ENCODE measurements at regions not wholly inside any gene's neighbourhood (a gene's known extent, or its start where the extent isn't known, plus 50 kb on each side); places are given as distances from the start of the nearest gene placed in this dataset.

- Histone ChIP-seq H2AK5ac (ENCODE audit: low read depth, low read length) (no peak overlapping the region), H3K27ac (replicated peaks; ENCODE audit: low read length) (no peak overlapping the region), H3K9me3 (replicated peaks in 1 of 2; ENCODE audit: control insufficient read depth in 2 of 2, insufficient read depth in 1 of 2, low read depth in 1 of 2, low read length in 2 of 2) (peaks cover 5 to 10% of the 10 kb centered on the region in 2 donors), H4K91ac (ENCODE audit: low read depth, low read length, poor library complexity) (no peak overlapping the region), H3K23ac (ENCODE audit: low read depth, low read length, poor library complexity) (no peak overlapping the region), H3K36me3 (replicated peaks in 1 of 2; ENCODE audit: control insufficient read depth in 2 of 2, insufficient read depth in 2 of 2, low read length in 2 of 2) (peaks cover 0 to 7% of the 10 kb centered on the region in 2 donors), H3K4me3 (ENCODE audit: low read length in 2 of 2) (no peak overlapping the region), H2BK120ac (ENCODE audit: low read depth, low read length) (no peak overlapping the region), H2AFZ (ENCODE audit: low read length) (no peak overlapping the region), H2BK5ac (ENCODE audit: low read length) (no peak overlapping the region), H3K4ac (ENCODE audit: low read length) (no peak overlapping the region), H3K4me1 (ENCODE audit: control insufficient read depth in 2 of 2, insufficient read depth in 1 of 2, low read depth in 1 of 2, low read length in 2 of 2) (no peaks in the 10 kb centered on the region), H2BK12ac (ENCODE audit: low read length) (no peak overlapping the region), H4K8ac (ENCODE audit: low read depth, low read length) (no peak overlapping the region), H3K79me1 (ENCODE audit: low read depth, low read length) (no peaks in the 10 kb centered on the region), H2BK15ac (ENCODE audit: low read length) (no peak overlapping the region), H3K27me3 (ENCODE audit: control insufficient read depth in 3 of 3, insufficient read depth in 3 of 3, low read depth in 1 of 3, low read length in 3 of 3) (no peaks in the 10 kb centered on the region), H3K14ac (ENCODE audit: low read length) (no peak overlapping the region), H3K9ac (ENCODE audit: low read depth, low read length, poor library complexity) (no peak overlapping the region), H3K4me2 (ENCODE audit: insufficient read depth, low read length, poor library complexity, severe bottlenecking) (no peak overlapping the region), H3K18ac (ENCODE audit: low read length) (no peak overlapping the region)
- no peak for DNase-seq (ENCODE audit: low spot score)
- WGBS, 2 donors (ENCODE audit: extremely low coverage in 2 of 2, insufficient read length in 2 of 2, insufficient replicate concordance in 1 of 2), result no CpG with 5 or more reads among the region's 8 CpGs
These were observed 74.1 kb upstream of the SNRPN start for GRCh38 chr15:24880663-24881062.

DNA sequence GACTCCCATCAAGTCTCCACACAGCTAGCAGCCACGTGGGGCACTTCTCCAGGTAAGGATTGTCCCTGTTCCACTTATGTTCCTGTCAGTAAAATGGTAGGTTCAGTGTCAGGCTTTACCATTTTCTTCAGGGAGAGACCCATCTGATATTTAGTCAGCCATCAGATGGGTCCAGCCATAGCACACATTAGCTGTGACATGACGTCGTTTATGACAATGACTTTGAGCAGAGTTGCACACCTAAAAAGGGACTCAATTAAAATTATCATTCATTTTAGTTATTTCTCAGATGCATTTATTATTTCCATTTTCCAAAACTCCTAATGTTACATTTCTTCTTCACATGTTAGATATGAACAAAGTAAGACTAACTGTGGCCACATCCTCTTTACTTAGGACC is 68.2 kb upstream of the SNRPN start:
- H2BK15ac ChIP-seq (ENCODE audit: low read length), result no peak overlapping the region
- H3K9me3 ChIP-seq (replicated peaks in 1 of 2; ENCODE audit: control insufficient read depth in 2 of 2, insufficient read depth in 1 of 2, low read depth in 1 of 2, low read length in 2 of 2), result peaks cover 0 to 5% of the 10 kb centered on the region in 2 donors
- H4K8ac ChIP-seq (ENCODE audit: low read depth, low read length), result no peak overlapping the region
- H3K4me3 ChIP-seq (ENCODE audit: low read length in 2 of 2), result no peak overlapping the region
- H3K79me1 ChIP-seq (ENCODE audit: low read depth, low read length), result no peaks in the 10 kb centered on the region
- no CpG with 5 or more reads among the region's 3 CpGs for WGBS, 2 donors (ENCODE audit: extremely low coverage in 2 of 2, insufficient read length in 2 of 2, insufficient replicate concordance in 1 of 2)
- no peak overlapping the region for H3K4me2 ChIP-seq (ENCODE audit: insufficient read depth, low read length, poor library complexity, severe bottlenecking)
- DNase-seq (ENCODE audit: low spot score), result no peak
- H3K36me3 ChIP-seq (replicated peaks in 1 of 2; ENCODE audit: control insufficient read depth in 2 of 2, insufficient read depth in 2 of 2, low read length in 2 of 2), result peaks cover 3 to 19% of the 10 kb centered on the region in 2 donors
- H3K27ac ChIP-seq (replicated peaks; ENCODE audit: low read length), result no peak overlapping the region
- no peaks in the 10 kb centered on the region for H3K27me3 ChIP-seq (ENCODE audit: control insufficient read depth in 3 of 3, insufficient read depth in 3 of 3, low read depth in 1 of 3, low read length in 3 of 3)
- no peak overlapping the region for H2BK5ac ChIP-seq (ENCODE audit: low read length)
- no peak overlapping the region for H3K23ac ChIP-seq (ENCODE audit: low read depth, low read length, poor library complexity)
- no peak overlapping the region for H3K18ac ChIP-seq (ENCODE audit: low read length)
- no peak overlapping the region for H4K91ac ChIP-seq (ENCODE audit: low read depth, low read length, poor library complexity)
- no peak overlapping the region for H2BK12ac ChIP-seq (ENCODE audit: low read length)
- no peak overlapping the region for H2AFZ ChIP-seq (ENCODE audit: low read length)
- H3K14ac ChIP-seq (ENCODE audit: low read length), result no peak overlapping the region
- H3K4ac ChIP-seq (ENCODE audit: low read length), result no peak overlapping the region
- H2AK5ac ChIP-seq (ENCODE audit: low read depth, low read length), result no peak overlapping the region
- H3K9ac ChIP-seq (ENCODE audit: low read depth, low read length, poor library complexity), result no peak overlapping the region
- no peak overlapping the region for H2BK120ac ChIP-seq (ENCODE audit: low read depth, low read length)
- H3K4me1 ChIP-seq (ENCODE audit: control insufficient read depth in 2 of 2, insufficient read depth in 1 of 2, low read depth in 1 of 2, low read length in 2 of 2), result no peaks in the 10 kb centered on the region

- Histone ChIP-seq H2BK5ac (ENCODE audit: low read length) (no peak overlapping the region), H3K27ac (replicated peaks; ENCODE audit: low read length) (no peak overlapping the region), H2BK15ac (ENCODE audit: low read length) (no peak overlapping the region), H3K4ac (ENCODE audit: low read length) (no peak overlapping the region), H2AFZ (ENCODE audit: low read length) (peak overlapping the region; percentile 42), H3K9me3 (replicated peaks in 1 of 2; ENCODE audit: control insufficient read depth in 2 of 2, insufficient read depth in 1 of 2, low read depth in 1 of 2, low read length in 2 of 2) (peaks cover 4 to 21% of the 10 kb centered on the region in 2 donors), H3K9ac (ENCODE audit: low read depth, low read length, poor library complexity) (no peak overlapping the region), H3K27me3 (ENCODE audit: control insufficient read depth in 3 of 3, insufficient read depth in 3 of 3, low read depth in 1 of 3, low read length in 3 of 3) (no peaks in the 10 kb centered on the region), H2BK120ac (ENCODE audit: low read depth, low read length) (no peak overlapping the region), H4K8ac (ENCODE audit: low read depth, low read length) (no peak overlapping the region), H3K79me1 (ENCODE audit: low read depth, low read length) (no peaks in the 10 kb centered on the region), H2BK12ac (ENCODE audit: low read length) (no peak overlapping the region), H3K18ac (ENCODE audit: low read length) (no peak overlapping the region), H3K4me1 (ENCODE audit: control insufficient read depth in 2 of 2, insufficient read depth in 1 of 2, low read depth in 1 of 2, low read length in 2 of 2) (peaks cover 6 to 8% of the 10 kb centered on the region in 2 donors), H3K23ac (ENCODE audit: low read depth, low read length, poor library complexity) (no peak overlapping the region), H4K91ac (ENCODE audit: low read depth, low read length, poor library complexity) (no peak overlapping the region), H3K4me2 (ENCODE audit: insufficient read depth, low read length, poor library complexity, severe bottlenecking) (no peak overlapping the region), H3K4me3 (ENCODE audit: low read length in 2 of 2) (no peak overlapping the region), H3K36me3 (replicated peaks in 1 of 2; ENCODE audit: control insufficient read depth in 2 of 2, insufficient read depth in 2 of 2, low read length in 2 of 2) (peaks cover 2 to 18% of the 10 kb centered on the region in 2 donors), H2AK5ac (ENCODE audit: low read depth, low read length) (no peak overlapping the region), H3K14ac (ENCODE audit: low read length) (no peak overlapping the region)
- no CpG with 5 or more reads among the region's 8 CpGs for WGBS, 2 donors (ENCODE audit: extremely low coverage in 2 of 2, insufficient read length in 2 of 2, insufficient replicate concordance in 1 of 2)
- peak; percentile 29 for DNase-seq (ENCODE audit: low spot score)
These were observed 56.0 kb upstream of the SNRPN start for GRCh38 chr15:24898715-24899272.

GRCh38 chr15:24899367-24899766 is 55.4 kb upstream of the SNRPN start:
- no peaks in the 10 kb centered on the region for H3K79me1 ChIP-seq (ENCODE audit: low read depth, low read length)
- H2AFZ ChIP-seq (ENCODE audit: low read length), result no peak overlapping the region
- H2BK5ac ChIP-seq (ENCODE audit: low read length), result no peak overlapping the region
- no peak overlapping the region for H3K18ac ChIP-seq (ENCODE audit: low read length)
- H3K4me3 ChIP-seq (ENCODE audit: low read length in 2 of 2), result no peak overlapping the region
- no CpG with 5 or more reads among the region's 3 CpGs for WGBS, 2 donors (ENCODE audit: extremely low coverage in 2 of 2, insufficient read length in 2 of 2, insufficient replicate concordance in 1 of 2)
- peak overlapping the region; percentile 8 for H3K27ac ChIP-seq (replicated peaks; ENCODE audit: low read length)
- H2BK15ac ChIP-seq (ENCODE audit: low read length), result no peak overlapping the region
- H4K91ac ChIP-seq (ENCODE audit: low read depth, low read length, poor library complexity), result no peak overlapping the region
- H4K8ac ChIP-seq (ENCODE audit: low read depth, low read length), result no peak overlapping the region
- H3K9ac ChIP-seq (ENCODE audit: low read depth, low read length, poor library complexity), result no peak overlapping the region
- H3K9me3 ChIP-seq (replicated peaks in 1 of 2; ENCODE audit: control insufficient read depth in 2 of 2, insufficient read depth in 1 of 2, low read depth in 1 of 2, low read length in 2 of 2), result peaks cover 2 to 21% of the 10 kb centered on the region in 2 donors
- H3K27me3 ChIP-seq (ENCODE audit: control insufficient read depth in 3 of 3, insufficient read depth in 3 of 3, low read depth in 1 of 3, low read length in 3 of 3), result no peaks in the 10 kb centered on the region
- peaks cover 2 to 18% of the 10 kb centered on the region in 2 donors for H3K36me3 ChIP-seq (replicated peaks in 1 of 2; ENCODE audit: control insufficient read depth in 2 of 2, insufficient read depth in 2 of 2, low read length in 2 of 2)
- H3K4me1 ChIP-seq (ENCODE audit: control insufficient read depth in 2 of 2, insufficient read depth in 1 of 2, low read depth in 1 of 2, low read length in 2 of 2), result peaks cover 6 to 8% of the 10 kb centered on the region in 2 donors
- no peak overlapping the region for H3K4me2 ChIP-seq (ENCODE audit: insufficient read depth, low read length, poor library complexity, severe bottlenecking)
- H2AK5ac ChIP-seq (ENCODE audit: low read depth, low read length), result no peak overlapping the region
- no peak overlapping the region for H3K23ac ChIP-seq (ENCODE audit: low read depth, low read length, poor library complexity)
- H3K14ac ChIP-seq (ENCODE audit: low read length), result no peak overlapping the region
- H2BK12ac ChIP-seq (ENCODE audit: low read length), result no peak overlapping the region
- H3K4ac ChIP-seq (ENCODE audit: low read length), result no peak overlapping the region
- no peak overlapping the region for H2BK120ac ChIP-seq (ENCODE audit: low read depth, low read length)
- no peak for DNase-seq (ENCODE audit: low spot score)
